EL (cell line): ENCODE measurements at regions not wholly inside any gene's neighbourhood (a gene's known extent, or its start where the extent isn't known, plus 50 kb on each side); places are given as distances from the start of the nearest gene placed in this dataset.
A peak's percentile ranks its signal among the peaks of the same experiment; 100 is the strongest.
"Not testable (repeated sequence)": the region's sequence is repeated elsewhere in the genome, so short reads cannot be mapped to it uniquely, and the experiment has no call there.

ENCODE experiments used
- DNase-seq: peaks from one replicate; pipeline ENCODE4 v3.0.0-alpha.2; 2016

- DNase-seq = no peak
Measured at GRCh38 chr3:112765531-112765930, 81.1 kb downstream of the CD200R1L start.

- no peak for DNase-seq
Measured at GRCh38 chr3:112763258-112763657, 83.4 kb downstream of the CD200R1L start.

- DNase-seq = peak; percentile 50
Measured at GRCh38 chr3:112761062-112761638, 85.5 kb downstream of the CD200R1L start.

GRCh38 chr3:112759681-112760080 is 87.0 kb downstream of the CD200R1L start:
- no peak for DNase-seq

GRCh38 chr3:112759210-112759609 is 87.5 kb downstream of the CD200R1L start:
- DNase-seq = no peak

- DNase-seq = no peak
Measured at GRCh38 chr3:112757197-112757596, 89.5 kb downstream of the CD200R1L start.

GRCh38 chr3:112755845-112756613 is 90.6 kb downstream of the CD200R1L start:
- DNase-seq = no peak

- DNase-seq = not testable (repeated sequence)
Measured at GRCh38 chr3:112755046-112755445, 91.6 kb downstream of the CD200R1L start.

- DNase-seq = no peak
Measured at GRCh38 chr3:112751564-112752512, 94.8 kb downstream of the CD200R1L start.

- no peak for DNase-seq
Measured at GRCh38 chr3:112751061-112751460, 95.6 kb downstream of the CD200R1L start.

GRCh38 chr3:112747624-112748023 is 99.0 kb downstream of the CD200R1L start:
- no peak for DNase-seq

- DNase-seq = peak; percentile 49
Measured at GRCh38 chr3:112746675-112747280, 99.9 kb downstream of the CD200R1L start.

GRCh38 chr3:112745567-112746248 is 101.0 kb downstream of the CD200R1L start:
- no peak for DNase-seq

GRCh38 chr3:112744825-112745566 is 101.7 kb downstream of the CD200R1L start:
- DNase-seq = no peak

- DNase-seq = no peak
Measured at GRCh38 chr3:112744106-112744505, 102.6 kb downstream of the CD200R1L start.

GRCh38 chr3:112742934-112743333 is 102.0 kb upstream of the CCDC80 start:
- DNase-seq = no peak

GRCh38 chr3:112741983-112742382 is 101.0 kb upstream of the CCDC80 start:
- DNase-seq = no peak

- no peak for DNase-seq
Measured at GRCh38 chr3:112740835-112741234, 99.9 kb upstream of the CCDC80 start.

- peak; percentile 23 for DNase-seq
Measured at GRCh38 chr3:112739252-112739965, 98.5 kb upstream of the CCDC80 start.

GRCh38 chr3:112738366-112738765 is 97.4 kb upstream of the CCDC80 start:
- DNase-seq = no peak
